HG02973 (cell line): ENCODE measurements at regions not wholly inside any gene's neighbourhood (a gene's known extent, or its start where the extent isn't known, plus 50 kb on each side); places are given as distances from the start of the nearest gene placed in this dataset.
"Not testable (repeated sequence)": the region's sequence is repeated elsewhere in the genome, so short reads cannot be mapped to it uniquely, and the experiment has no call there.

Experiments
- ATAC-seq: cut with Tn5 transposase; IDR thresholded peaks from one replicate; pipeline ENCODE4 v1.9.1; 2021; ENCODE audit warnings: moderate library complexity; ENCODE audit not compliant: unreplicated experiment

GRCh38 chr3:168802766-168803165 is 707.0 kb upstream of the GOLIM4 start:
- no peak for ATAC-seq

DNA sequence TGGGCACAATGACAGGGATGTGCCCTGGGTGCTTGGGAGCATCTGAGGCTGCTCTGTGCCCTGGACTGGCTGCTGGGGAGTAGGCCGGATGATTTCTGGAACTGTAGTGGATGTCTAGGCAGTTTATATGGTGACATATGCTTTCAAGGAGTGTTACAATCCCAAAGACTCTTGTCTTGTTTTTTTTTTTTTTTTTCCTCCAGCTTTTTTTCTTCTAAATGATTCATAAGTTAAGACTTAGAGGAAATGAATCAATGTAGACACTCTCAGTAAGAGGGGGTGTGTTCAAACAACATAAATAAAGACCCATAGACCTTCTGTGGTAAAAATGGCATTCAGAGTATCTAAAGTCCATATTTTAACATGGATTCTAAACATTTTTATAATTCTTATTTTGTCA is 706.1 kb upstream of the GOLIM4 start:
- ATAC-seq, result no peak

DNA sequence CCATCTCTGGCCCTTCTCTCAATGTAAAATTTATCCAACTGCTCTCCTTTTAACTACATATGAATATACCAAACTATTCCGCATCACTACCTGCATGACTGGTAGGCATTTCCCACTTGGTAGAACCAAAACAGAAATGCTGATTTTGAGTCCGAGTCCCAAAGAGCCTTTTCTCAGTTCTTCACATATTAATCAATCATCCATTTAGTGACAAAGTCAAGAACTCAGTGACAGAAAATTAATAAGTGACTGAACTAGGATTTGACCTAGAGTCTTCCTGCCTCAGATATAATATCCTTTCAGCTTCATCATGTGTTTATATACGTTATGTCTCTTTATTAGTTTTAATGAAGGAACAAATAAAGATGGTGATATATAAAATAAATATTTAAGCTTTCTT is 700.6 kb upstream of the GOLIM4 start:
- no peak for ATAC-seq

GRCh38 chr3:168794427-168794826 is 698.7 kb upstream of the GOLIM4 start:
- ATAC-seq, result no peak

DNA sequence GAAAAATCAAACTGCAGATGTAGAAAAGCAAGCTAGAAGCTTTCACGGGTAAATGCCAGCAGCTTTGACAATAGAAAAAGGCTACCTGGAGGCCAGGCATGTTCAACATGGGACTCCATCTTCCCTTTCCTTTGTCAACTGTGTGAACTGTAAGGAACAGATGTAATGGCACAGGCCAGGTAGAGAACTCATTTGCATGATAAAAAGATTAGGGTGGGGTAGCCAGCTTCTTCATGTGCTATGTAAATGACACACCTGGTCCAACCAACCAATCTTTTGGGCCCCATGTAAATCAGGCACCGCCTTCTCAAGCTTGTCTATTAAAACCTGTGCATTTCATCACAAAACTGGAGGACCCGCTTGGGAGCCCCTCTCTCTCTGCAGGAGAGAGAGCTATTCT is 686.5 kb upstream of the GOLIM4 start:
- no peak for ATAC-seq

GRCh38 chr3:168779970-168780645 is 684.4 kb upstream of the GOLIM4 start:
- ATAC-seq, result not testable (repeated sequence)

- ATAC-seq, result no peak
Observed at GRCh38 chr3:168753724-168754123, 658.0 kb upstream of the GOLIM4 start.

GRCh38 chr3:168752339-168752738 is 656.6 kb upstream of the GOLIM4 start:
- no peak for ATAC-seq

- no peak for ATAC-seq
Observed at GRCh38 chr3:168747697-168748096, 652.0 kb upstream of the GOLIM4 start.

DNA sequence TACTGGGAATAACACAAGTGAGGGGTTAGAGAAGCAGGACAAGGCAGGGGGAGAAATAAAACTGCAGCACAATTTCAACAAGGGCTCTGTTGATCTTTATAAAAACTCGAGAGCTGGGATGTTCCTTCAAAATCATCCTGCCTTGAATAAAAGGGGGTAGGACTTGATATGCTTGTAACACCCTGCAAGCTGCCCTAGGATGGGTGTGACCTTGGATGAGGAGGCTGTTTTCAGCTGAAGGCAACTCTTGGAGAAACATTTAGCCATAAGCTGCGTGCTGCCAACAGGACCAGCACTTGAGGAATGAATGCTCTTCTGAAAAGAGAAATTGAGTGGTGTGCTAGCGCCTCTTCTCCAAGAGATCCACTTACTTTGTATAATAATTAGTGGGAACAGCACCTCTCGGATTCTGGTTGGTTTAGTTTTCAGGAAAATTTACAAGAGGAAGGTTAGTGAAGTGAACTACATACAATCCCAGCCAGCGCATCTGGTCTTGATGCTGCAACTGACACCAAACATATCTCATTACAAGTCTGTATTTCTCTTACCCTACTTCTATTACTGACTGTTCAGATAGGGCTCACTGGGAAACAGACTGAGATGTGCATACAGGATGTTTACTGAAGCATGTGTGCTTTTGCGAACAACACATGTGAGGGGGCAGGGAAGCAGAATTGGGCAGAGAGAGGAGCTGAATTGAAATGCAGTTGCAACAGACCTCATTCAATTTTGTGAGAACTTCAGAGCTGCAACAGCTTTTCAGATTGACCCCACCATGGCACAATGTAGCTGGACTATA is 643.0 kb upstream of the GOLIM4 start:
- ATAC-seq, result no peak

GRCh38 chr3:168736202-168736601 is 640.5 kb upstream of the GOLIM4 start:
- no peak for ATAC-seq

- no peak for ATAC-seq
Observed at GRCh38 chr3:168730073-168730472, 634.3 kb upstream of the GOLIM4 start.

DNA sequence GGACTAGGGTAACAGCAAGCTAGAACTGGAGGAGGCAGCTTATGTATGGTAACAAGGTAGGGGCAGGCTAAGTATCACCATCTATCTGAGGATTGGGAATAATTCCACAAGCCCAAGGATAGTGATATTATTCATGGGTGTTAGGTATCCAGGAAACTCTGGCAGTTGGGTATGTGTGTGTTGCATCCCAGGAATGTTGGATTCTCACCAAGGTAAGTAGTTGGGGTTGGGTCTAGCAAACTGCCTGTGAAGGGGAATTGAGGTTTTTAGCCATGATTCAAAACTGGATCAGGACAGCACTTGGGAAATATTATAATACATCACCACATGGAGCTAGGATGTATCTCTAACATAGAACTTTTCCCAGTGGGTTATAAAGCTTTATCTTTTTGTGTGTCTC is 626.4 kb upstream of the GOLIM4 start:
- no peak for ATAC-seq

GRCh38 chr3:168714609-168715240 is 619.0 kb upstream of the GOLIM4 start:
- peak; percentile 94 for ATAC-seq

- ATAC-seq, result no peak
Observed at GRCh38 chr3:168709073-168709472, 613.3 kb upstream of the GOLIM4 start.

- no peak for ATAC-seq
Observed at GRCh38 chr3:168707900-168708299, 612.2 kb upstream of the GOLIM4 start.

DNA sequence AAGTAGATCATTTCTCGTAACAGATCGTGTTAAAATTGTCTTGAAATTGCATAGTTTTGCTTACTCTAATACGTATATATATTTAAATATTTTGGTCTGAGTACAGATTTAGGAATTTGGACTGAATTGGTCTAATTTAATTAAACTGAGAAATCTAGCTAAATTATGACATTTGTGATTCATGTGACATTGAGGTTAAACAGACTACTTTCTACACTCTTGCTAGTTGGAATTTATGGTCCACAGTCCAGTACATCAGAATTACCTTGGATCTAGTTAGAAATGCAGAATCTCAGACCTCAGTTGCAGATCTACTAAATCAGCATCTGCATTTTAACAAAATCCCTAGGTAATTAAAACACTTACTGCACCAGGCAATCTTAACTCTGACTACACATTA is 609.7 kb upstream of the GOLIM4 start:
- ATAC-seq, result no peak

- no peak for ATAC-seq
Observed at GRCh38 chr3:168696051-168696450, 600.3 kb upstream of the GOLIM4 start.

GRCh38 chr3:168693870-168694269 is 598.1 kb upstream of the GOLIM4 start:
- ATAC-seq, result no peak

DNA sequence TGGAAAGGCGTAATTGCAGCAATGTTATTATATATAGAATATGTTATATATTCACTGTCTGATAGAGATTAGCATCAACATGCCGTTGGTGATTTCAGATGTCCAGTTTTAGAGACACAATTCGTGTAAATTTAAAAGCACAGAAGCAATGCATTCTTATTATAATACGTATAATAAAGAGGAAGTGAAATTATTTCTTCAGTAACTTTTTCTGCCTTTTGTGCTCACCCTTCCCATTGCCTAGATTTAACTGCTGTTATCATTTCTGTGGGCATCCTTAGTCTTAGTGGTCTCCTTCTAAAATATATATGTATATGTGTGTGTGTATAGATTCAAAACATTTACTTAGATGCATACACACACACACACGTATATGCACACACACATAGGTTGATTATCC is 592.5 kb upstream of the GOLIM4 start:
- ATAC-seq, result no peak

GRCh38 chr3:168684519-168684918 is 588.8 kb upstream of the GOLIM4 start:
- ATAC-seq, result no peak

DNA sequence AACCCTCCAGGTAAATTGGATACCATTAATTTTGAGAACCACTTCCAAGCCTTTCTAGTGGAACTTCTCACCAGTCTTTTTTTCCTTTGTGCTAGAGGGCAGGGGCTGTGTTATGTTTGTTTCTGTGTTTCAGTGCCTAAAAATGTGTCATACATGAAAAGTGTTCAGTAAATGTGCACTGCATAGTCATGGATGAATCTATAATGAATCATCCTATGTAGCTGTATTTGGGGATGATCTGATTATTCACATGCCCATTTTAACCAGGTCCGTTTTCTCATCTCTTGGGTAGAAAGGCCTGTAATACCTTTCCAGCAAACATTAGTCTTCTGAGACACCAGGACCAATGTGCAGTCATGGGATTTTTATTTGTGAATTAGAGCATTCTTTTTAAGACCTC is 583.0 kb upstream of the GOLIM4 start:
- ATAC-seq, result no peak
